Keratinocyte (primary cell): ENCODE measurements at regions not wholly inside any gene's neighbourhood (a gene's known extent, or its start where the extent isn't known, plus 50 kb on each side); places are given as distances from the start of the nearest gene placed in this dataset.

ENCODE experiments used
- DNase-seq: peaks from one replicate; pipeline ENCODE4 v3.0.0-alpha.2; 2011; ENCODE audit warnings: low read depth, missing footprints, low spot score
- FAIRE-seq: peaks from 2 replicates; lab custom pipeline; 2011; peaks lifted over from hg19 to GRCh38; lab: Jason Lieb, UNC
- H2AFZ ChIP-seq: 2 replicates; pipeline ENCODE4 v1.6.0; 2012; ENCODE audit warnings: low read length, control low read depth, inconsistent platforms; ENCODE audit not compliant: control insufficient read depth
- H3K27ac ChIP-seq: 2 replicates; pipeline ENCODE4 v1.5.1; 2011; ENCODE audit warnings: low read length; ENCODE audit not compliant: control insufficient read depth, insufficient read depth
- H3K27me3 ChIP-seq: 3 replicates; pipeline ENCODE4 v1.6.0; 2011; ENCODE audit warnings: low read length; ENCODE audit not compliant: control insufficient read depth, insufficient read depth; ENCODE audit errors: extremely low read depth
- H3K36me3 ChIP-seq, 2 experiments: 2 replicates in 1 of 2; 3 replicates in 1 of 2; pipeline ENCODE4 v1.5.1; 2011; ENCODE audit warnings: low read length in 2 of 2, mild to moderate bottlenecking in 1 of 2; ENCODE audit not compliant: control insufficient read depth in 2 of 2, insufficient read depth in 2 of 2; ENCODE audit errors: extremely low read depth in 1 of 2
- H3K4me1 ChIP-seq: 3 replicates; pipeline ENCODE4 v1.5.1; 2011; ENCODE audit warnings: low read length; ENCODE audit not compliant: control insufficient read depth, insufficient read depth; ENCODE audit errors: extremely low read depth
- H3K4me2 ChIP-seq: 3 replicates; pipeline ENCODE4 v1.6.0; 2011; ENCODE audit warnings: low read depth, low read length; ENCODE audit not compliant: control insufficient read depth, insufficient read depth; ENCODE audit errors: extremely low read depth
- H3K4me3 ChIP-seq, 3 experiments: fragments of 200-600 bp in 1 of 3; sonication (generic) in 1 of 3; 2 replicates in 2 of 3; 3 replicates in 1 of 3; pipeline ENCODE4 v1.5.1; 2011 to 2016; ENCODE audit warnings: low read length in 3 of 3, mild to moderate bottlenecking in 3 of 3, control low read depth in 2 of 3, inconsistent platforms in 1 of 3, low read depth in 1 of 3, mixed read lengths in 1 of 3, mixed run types in 1 of 3, moderate library complexity in 1 of 3; ENCODE audit not compliant: control insufficient read depth in 2 of 3, insufficient read depth in 2 of 3; ENCODE audit errors: extremely low read depth in 1 of 3
- H3K79me2 ChIP-seq: 2 replicates; pipeline ENCODE4 v1.6.0; 2012; ENCODE audit warnings: low read length; ENCODE audit not compliant: control insufficient read depth, insufficient read depth
- H3K9ac ChIP-seq: 3 replicates; pipeline ENCODE4 v1.6.0; 2011; ENCODE audit warnings: low read length; ENCODE audit not compliant: control insufficient read depth, insufficient read depth; ENCODE audit errors: extremely low read depth
- H3K9me1 ChIP-seq: 3 replicates; pipeline ENCODE4 v1.6.0; 2011; ENCODE audit warnings: low read length; ENCODE audit not compliant: control insufficient read depth, insufficient read depth; ENCODE audit errors: extremely low read depth
- H3K9me3 ChIP-seq: 2 replicates; pipeline ENCODE4 v1.5.1; 2012; ENCODE audit warnings: low read depth, low read length; ENCODE audit not compliant: control insufficient read depth
- H4K20me1 ChIP-seq: 3 replicates; pipeline ENCODE4 v1.6.0; 2011; ENCODE audit warnings: low read length; ENCODE audit not compliant: control insufficient read depth, insufficient read depth; ENCODE audit errors: extremely low read depth
- EZH2 ChIP-seq: IDR thresholded peaks from one replicate; pipeline ENCODE4 v1.6.1; 2012; ENCODE audit warnings: inconsistent platforms, mild to moderate bottlenecking, low read length, moderate library complexity
- dilution Hi-C: fragments of 300-500 bp; cut with MboI; formaldehyde crosslinking; loops from one replicate; pipeline ENCODE4 v1.7.0; 2020; ENCODE audit warnings: low sequenced_read_pairs; ENCODE audit not compliant: extremely low pct_ligation_motif_present
- TF ChIP-seq, protein P1 (sequence below), 3 experiments: IDR thresholded peaks in 1 of 3; conservative IDR thresholded peaks in 1 of 3; optimal IDR thresholded peaks in 1 of 3; 2 replicates in 2 of 3; 3 replicates in 1 of 3; pipeline versions ENCODE3 to v1.5.1; 2011; ENCODE audit warnings: low read length in 3 of 3, mild to moderate bottlenecking in 3 of 3, moderate library complexity in 2 of 3, control low read depth in 1 of 3, inconsistent platforms in 1 of 3; ENCODE audit not compliant: insufficient read depth in 2 of 3; ENCODE audit errors: extremely low read depth in 1 of 3

DNA sequence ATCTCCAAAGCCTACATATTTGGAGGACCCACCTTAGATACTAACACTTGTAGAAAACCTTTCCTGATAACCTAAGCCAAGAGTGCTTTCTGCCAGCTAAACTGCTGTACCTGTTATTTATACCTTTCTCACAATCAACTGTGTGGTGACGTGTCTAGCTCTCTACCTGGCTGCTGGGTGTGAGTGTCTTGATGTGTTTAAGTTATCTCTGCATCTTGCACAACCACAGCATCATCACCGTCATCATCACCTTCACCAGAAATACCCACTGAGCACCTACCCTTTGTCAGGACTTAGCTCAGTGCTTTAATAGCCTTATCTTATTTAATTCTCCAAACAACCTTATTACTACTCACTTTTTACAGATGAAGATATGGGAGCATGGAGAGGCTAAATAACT lies 431.3 kb downstream of the MAFB start:
- H3K36me3 ChIP-seq: no peaks in the 10 kb centered on the region
- no peak overlapping the region for H3K4me3 ChIP-seq
- TF ChIP-seq EZH2: no peak
- TF ChIP-seq, protein P1, sequence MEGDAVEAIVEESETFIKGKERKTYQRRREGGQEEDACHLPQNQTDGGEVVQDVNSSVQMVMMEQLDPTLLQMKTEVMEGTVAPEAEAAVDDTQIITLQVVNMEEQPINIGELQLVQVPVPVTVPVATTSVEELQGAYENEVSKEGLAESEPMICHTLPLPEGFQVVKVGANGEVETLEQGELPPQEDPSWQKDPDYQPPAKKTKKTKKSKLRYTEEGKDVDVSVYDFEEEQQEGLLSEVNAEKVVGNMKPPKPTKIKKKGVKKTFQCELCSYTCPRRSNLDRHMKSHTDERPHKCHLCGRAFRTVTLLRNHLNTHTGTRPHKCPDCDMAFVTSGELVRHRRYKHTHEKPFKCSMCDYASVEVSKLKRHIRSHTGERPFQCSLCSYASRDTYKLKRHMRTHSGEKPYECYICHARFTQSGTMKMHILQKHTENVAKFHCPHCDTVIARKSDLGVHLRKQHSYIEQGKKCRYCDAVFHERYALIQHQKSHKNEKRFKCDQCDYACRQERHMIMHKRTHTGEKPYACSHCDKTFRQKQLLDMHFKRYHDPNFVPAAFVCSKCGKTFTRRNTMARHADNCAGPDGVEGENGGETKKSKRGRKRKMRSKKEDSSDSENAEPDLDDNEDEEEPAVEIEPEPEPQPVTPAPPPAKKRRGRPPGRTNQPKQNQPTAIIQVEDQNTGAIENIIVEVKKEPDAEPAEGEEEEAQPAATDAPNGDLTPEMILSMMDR (optimal IDR thresholded peaks at IDR 0.05 in 1 of 3, IDR thresholded peaks at IDR 0.05 in 1 of 3, conservative IDR thresholded peaks at IDR 0.05 in 1 of 3; ENCODE audit: extremely low read depth in 1 of 3, insufficient read depth in 2 of 3, low read length in 3 of 3): no peak
- H3K4me2 ChIP-seq: no peak overlapping the region
- no peak overlapping the region for H3K9ac ChIP-seq
- no peaks in the 10 kb centered on the region for H4K20me1 ChIP-seq
- H3K27ac ChIP-seq: no peak overlapping the region
- no peaks in the 10 kb centered on the region for H3K79me2 ChIP-seq
- H3K4me1 ChIP-seq: no peaks in the 10 kb centered on the region
- DNase-seq (no peak), FAIRE-seq (no peak)
- H2AFZ ChIP-seq: no peak overlapping the region
- H3K9me3 ChIP-seq: no peaks in the 10 kb centered on the region
- dilution Hi-C loops: no loop called here
- H3K27me3 ChIP-seq: no peaks in the 10 kb centered on the region
- H3K9me1 ChIP-seq: no peaks in the 10 kb centered on the region

DNA sequence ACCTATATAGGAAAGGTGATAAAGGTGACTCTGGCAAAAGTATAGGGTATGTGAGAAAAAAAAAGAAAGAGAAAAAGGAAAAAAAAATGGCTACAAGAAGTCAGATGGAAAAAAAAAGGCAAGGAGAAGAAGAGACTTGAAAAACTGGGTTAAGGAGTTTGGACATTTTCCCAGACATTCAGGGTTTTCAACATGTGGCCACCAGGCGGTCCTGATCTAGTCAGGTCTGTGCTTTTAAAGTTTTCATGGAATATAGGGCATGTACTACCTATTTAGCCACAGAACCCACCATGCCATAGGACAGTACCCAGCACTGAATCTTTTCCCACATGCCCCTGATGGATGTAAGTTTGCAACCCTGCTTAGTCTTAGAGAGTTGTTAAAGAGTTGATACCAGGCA lies 433.7 kb downstream of the MAFB start:
- FAIRE-seq: no peak

More for the DNA sequence above, 433.7 kb downstream of the MAFB start:
- no peaks in the 10 kb centered on the region for H3K4me1 ChIP-seq
- H3K9me1 ChIP-seq: no peaks in the 10 kb centered on the region
- DNase-seq: no peak
- H3K4me3 ChIP-seq: no peak overlapping the region
- no peak overlapping the region for H2AFZ ChIP-seq
- H3K27me3 ChIP-seq: no peaks in the 10 kb centered on the region
- dilution Hi-C loops: no loop called here
- H3K9me3 ChIP-seq: no peaks in the 10 kb centered on the region
- TF ChIP-seq EZH2: no peak
- TF ChIP-seq, protein P1 (optimal IDR thresholded peaks at IDR 0.05 in 1 of 3, IDR thresholded peaks at IDR 0.05 in 1 of 3, conservative IDR thresholded peaks at IDR 0.05 in 1 of 3; ENCODE audit: extremely low read depth in 1 of 3, insufficient read depth in 2 of 3, low read length in 3 of 3): peak in 2 of 3 experiments; percentile 15 to 23
- H3K27ac ChIP-seq: no peak overlapping the region
- no peak overlapping the region for H3K9ac ChIP-seq
- no peaks in the 10 kb centered on the region for H3K36me3 ChIP-seq
- no peak overlapping the region for H3K4me2 ChIP-seq
- no peaks in the 10 kb centered on the region for H4K20me1 ChIP-seq
- no peaks in the 10 kb centered on the region for H3K79me2 ChIP-seq
